ENCODE measurements at regions not wholly inside any gene's neighbourhood (a gene's known extent, or its start where the extent isn't known, plus 50 kb on each side); places are given as distances from the start of the nearest gene placed in this dataset.

DNA sequence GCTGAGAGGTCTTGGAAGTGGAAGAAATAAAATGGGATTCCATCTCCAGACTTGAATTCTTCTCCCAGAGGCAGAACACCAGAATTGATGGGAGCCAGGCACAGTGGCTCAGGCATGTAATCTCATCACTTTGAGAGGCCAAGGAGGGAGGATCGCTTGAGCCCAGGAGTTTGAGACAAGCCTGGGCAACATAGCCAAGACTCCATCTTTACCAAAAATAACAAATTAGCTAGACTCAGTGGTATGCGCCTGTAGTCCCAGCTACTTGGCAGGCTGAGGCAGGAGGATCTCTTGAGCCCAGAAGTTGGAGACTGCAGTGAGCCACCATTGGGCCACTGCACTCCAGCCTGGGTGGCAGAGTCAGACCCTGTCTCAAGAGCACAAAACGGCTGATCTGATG, 144.3 kb downstream of the C1D start:
- TF ChIP-seq, protein P1, sequence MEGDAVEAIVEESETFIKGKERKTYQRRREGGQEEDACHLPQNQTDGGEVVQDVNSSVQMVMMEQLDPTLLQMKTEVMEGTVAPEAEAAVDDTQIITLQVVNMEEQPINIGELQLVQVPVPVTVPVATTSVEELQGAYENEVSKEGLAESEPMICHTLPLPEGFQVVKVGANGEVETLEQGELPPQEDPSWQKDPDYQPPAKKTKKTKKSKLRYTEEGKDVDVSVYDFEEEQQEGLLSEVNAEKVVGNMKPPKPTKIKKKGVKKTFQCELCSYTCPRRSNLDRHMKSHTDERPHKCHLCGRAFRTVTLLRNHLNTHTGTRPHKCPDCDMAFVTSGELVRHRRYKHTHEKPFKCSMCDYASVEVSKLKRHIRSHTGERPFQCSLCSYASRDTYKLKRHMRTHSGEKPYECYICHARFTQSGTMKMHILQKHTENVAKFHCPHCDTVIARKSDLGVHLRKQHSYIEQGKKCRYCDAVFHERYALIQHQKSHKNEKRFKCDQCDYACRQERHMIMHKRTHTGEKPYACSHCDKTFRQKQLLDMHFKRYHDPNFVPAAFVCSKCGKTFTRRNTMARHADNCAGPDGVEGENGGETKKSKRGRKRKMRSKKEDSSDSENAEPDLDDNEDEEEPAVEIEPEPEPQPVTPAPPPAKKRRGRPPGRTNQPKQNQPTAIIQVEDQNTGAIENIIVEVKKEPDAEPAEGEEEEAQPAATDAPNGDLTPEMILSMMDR (IDR thresholded peaks at IDR 0.05; ENCODE audit: low read length): no peak
- no peak for TF ChIP-seq EZH2 (IDR thresholded peaks at IDR 0.05; ENCODE audit: borderline replicate concordance, low read length)

Measured in OCI-LY1 (cell line).